Mesenchymal stem cell (in vitro differentiated cells and primary cell): ENCODE measurements at regions not wholly inside any gene's neighbourhood (a gene's known extent, or its start where the extent isn't known, plus 50 kb on each side); places are given as distances from the start of the nearest gene placed in this dataset.
"Not testable (repeated sequence)": the region's sequence is repeated elsewhere in the genome, so short reads cannot be mapped to it uniquely, and the experiment has no call there.

Source experiments
- DNase-seq: peaks from one replicate; pipeline ENCODE4 v3.0.0-alpha.2; 2013
- H2AFZ ChIP-seq: one replicate; pipeline ENCODE4 v1.6.1; 2013; ENCODE audit warnings: low read depth, mild to moderate bottlenecking, control low read depth, inconsistent platforms, low read length, moderate library complexity
- H2AK5ac ChIP-seq: 2 replicates; pipeline ENCODE4 v1.6.1; 2013; ENCODE audit warnings: low read length, moderate library complexity, mild to moderate bottlenecking, inconsistent platforms; ENCODE audit not compliant: severe bottlenecking
- H2BK120ac ChIP-seq: one replicate; pipeline ENCODE4 v1.6.1; 2013; ENCODE audit warnings: low read depth, mild to moderate bottlenecking, inconsistent platforms, low read length, moderate library complexity
- H2BK12ac ChIP-seq, 2 experiments: one replicate each; pipeline ENCODE4 v1.6.1; 2013; ENCODE audit warnings: inconsistent platforms in 2 of 2, low read length in 2 of 2, mild to moderate bottlenecking in 2 of 2, moderate library complexity in 2 of 2, control low read depth in 1 of 2
- H2BK15ac ChIP-seq: one replicate; pipeline ENCODE4 v1.6.1; 2013; ENCODE audit warnings: mild to moderate bottlenecking, low read depth, inconsistent platforms; ENCODE audit not compliant: poor library complexity, severe bottlenecking
- H2BK5ac ChIP-seq: 2 replicates; pipeline ENCODE4 v1.6.1; 2013; ENCODE audit warnings: low read depth, mild to moderate bottlenecking, low read length, control low read depth, inconsistent platforms; ENCODE audit not compliant: poor library complexity, severe bottlenecking
- H3K14ac ChIP-seq, 2 experiments: one replicate each; pipeline ENCODE4 v1.6.1; 2013; ENCODE audit warnings: inconsistent platforms in 2 of 2, low read length in 2 of 2, control low read depth in 1 of 2, mild to moderate bottlenecking in 1 of 2, moderate library complexity in 1 of 2
- H3K18ac ChIP-seq, 2 experiments: one replicate each; pipeline ENCODE4 v1.6.1; 2013; ENCODE audit warnings: inconsistent platforms in 2 of 2, low read length in 2 of 2, control low read depth in 1 of 2, low read depth in 1 of 2, mild to moderate bottlenecking in 1 of 2
- H3K23ac ChIP-seq, 2 experiments: one replicate each; pipeline ENCODE4 v1.6.1; 2013; ENCODE audit warnings: inconsistent platforms in 2 of 2, low read length in 2 of 2, mild to moderate bottlenecking in 2 of 2, moderate library complexity in 2 of 2, control low read depth in 1 of 2
- H3K27ac ChIP-seq: 2 replicates; pipeline ENCODE4 v1.5.1; 2013; ENCODE audit warnings: mild to moderate bottlenecking, moderate library complexity, low read length, control low read depth, inconsistent platforms; ENCODE audit not compliant: poor library complexity, severe bottlenecking
- H3K27me3 ChIP-seq, 2 experiments: 2 replicates each; pipeline versions ENCODE4 v1.6.1 to v1.7.0; 2013; ENCODE audit warnings: low read length in 2 of 2, mild to moderate bottlenecking in 2 of 2, moderate library complexity in 2 of 2, control low read depth in 1 of 2, inconsistent platforms in 1 of 2; ENCODE audit not compliant: control insufficient read depth in 1 of 2, insufficient read depth in 1 of 2
- H3K36me3 ChIP-seq, 2 experiments: 2 replicates each; pipeline versions ENCODE4 v1.6.1 to v1.7.0; 2013; ENCODE audit warnings: low read length in 2 of 2, control low read depth in 1 of 2, inconsistent platforms in 1 of 2, low read depth in 1 of 2, mild to moderate bottlenecking in 1 of 2; ENCODE audit not compliant: insufficient read depth in 2 of 2, control insufficient read depth in 1 of 2
- H3K4ac ChIP-seq, 2 experiments: one replicate each; pipeline ENCODE4 v1.6.1; 2013; ENCODE audit warnings: inconsistent platforms in 2 of 2, low read length in 2 of 2, mild to moderate bottlenecking in 2 of 2, moderate library complexity in 2 of 2, control low read depth in 1 of 2, low read depth in 1 of 2
- H3K4me1 ChIP-seq: 2 replicates; pipeline ENCODE4 v1.6.1; 2013; ENCODE audit warnings: low read depth, low read length, control low read depth; ENCODE audit not compliant: control insufficient read depth, insufficient read depth
- H3K4me2 ChIP-seq: 2 replicates; pipeline ENCODE4 v1.6.1; 2013; ENCODE audit warnings: low read length, mild to moderate bottlenecking, inconsistent platforms; ENCODE audit not compliant: poor library complexity, severe bottlenecking
- H3K4me3 ChIP-seq, 2 experiments: 2 replicates each; pipeline versions ENCODE4 v1.5.1 to v1.7.0; 2013; ENCODE audit warnings: low read length in 2 of 2, mild to moderate bottlenecking in 2 of 2, control low read depth in 1 of 2, low read depth in 1 of 2; ENCODE audit not compliant: insufficient read depth in 1 of 2
- H3K79me1 ChIP-seq: replicated peaks from 2 replicates; pipeline ENCODE4 v1.6.1; 2013; ENCODE audit warnings: mild to moderate bottlenecking, control low read depth, low read length, inconsistent platforms; ENCODE audit not compliant: poor library complexity, severe bottlenecking
- H3K9ac ChIP-seq: 2 replicates; pipeline ENCODE4 v1.7.0; 2013; ENCODE audit warnings: mild to moderate bottlenecking, low read length, moderate library complexity
- H3K9me3 ChIP-seq: 2 replicates; pipeline ENCODE4 v1.7.0; 2013; ENCODE audit warnings: mild to moderate bottlenecking, low read length; ENCODE audit not compliant: control insufficient read depth
- H4K8ac ChIP-seq: one replicate; pipeline ENCODE4 v1.6.1; 2013; ENCODE audit warnings: inconsistent platforms, mild to moderate bottlenecking, low read length, moderate library complexity
- H4K91ac ChIP-seq: one replicate; pipeline ENCODE4 v1.6.1; 2013; ENCODE audit warnings: mild to moderate bottlenecking, low read length, inconsistent platforms
- whole genome bisulfite sequencing: methylation state at CpG from one replicate; pipeline ENCODE4 v1.1.7; 2013; ENCODE audit warnings: mixed read lengths; 5-methylcytosine and 5-hydroxymethylcytosine counted together

DNA sequence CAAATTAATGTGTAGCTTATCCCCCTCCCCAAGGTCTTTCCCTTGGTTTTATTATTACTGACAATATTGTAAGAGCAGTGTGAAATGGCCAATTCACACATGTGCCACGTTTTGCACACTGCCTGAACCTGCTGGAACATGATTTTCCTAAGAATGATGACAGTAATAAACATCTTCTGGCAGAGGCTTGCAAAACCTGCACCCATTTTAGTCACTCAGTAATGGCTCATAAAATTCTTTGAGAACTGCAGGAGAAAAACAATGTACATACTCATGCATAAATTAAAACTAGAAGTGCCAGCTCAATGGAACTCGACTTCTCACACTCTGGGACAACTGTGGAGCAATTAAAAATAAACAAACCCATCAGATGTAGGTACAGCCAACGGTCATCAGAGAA is 96.8 kb upstream of the POMZP3 start:
- H2BK15ac ChIP-seq, H3K18ac ChIP-seq, H2AK5ac ChIP-seq, DNase-seq, H2BK5ac ChIP-seq, H3K4ac ChIP-seq, H2BK12ac ChIP-seq, H4K91ac ChIP-seq, H3K23ac ChIP-seq, H3K9me3 ChIP-seq, H4K8ac ChIP-seq, H3K27ac ChIP-seq, H3K36me3 ChIP-seq, H2BK120ac ChIP-seq, H3K4me1 ChIP-seq, H2AFZ ChIP-seq, H3K79me1 ChIP-seq, H3K4me2 ChIP-seq, H3K4me3 ChIP-seq, H3K27me3 ChIP-seq, H3K14ac ChIP-seq, H3K9ac ChIP-seq: not testable (repeated sequence)
- no CpG with 5 or more reads among the region's 3 CpGs for WGBS

- not testable (repeated sequence) for H2AK5ac ChIP-seq, H3K4me2 ChIP-seq, DNase-seq, H2BK15ac ChIP-seq, H3K4me1 ChIP-seq, H3K14ac ChIP-seq, H2BK120ac ChIP-seq, H2BK12ac ChIP-seq, H2AFZ ChIP-seq, H3K36me3 ChIP-seq, H3K9ac ChIP-seq, H2BK5ac ChIP-seq, H4K91ac ChIP-seq, H3K79me1 ChIP-seq, H3K23ac ChIP-seq, H3K4me3 ChIP-seq, H4K8ac ChIP-seq, H3K18ac ChIP-seq, H3K27me3 ChIP-seq, H3K4ac ChIP-seq, H3K27ac ChIP-seq
- WGBS = 100% methylated on average over 2 of the region's 4 CpGs
- peaks cover 15% of the 10 kb centered on the region for H3K9me3 ChIP-seq
Measured at GRCh38 chr7:76716551-76716950, 89.5 kb upstream of the POMZP3 start.

- not testable (repeated sequence) for H3K36me3 ChIP-seq, H3K4me3 ChIP-seq, H3K9ac ChIP-seq, DNase-seq, H2BK12ac ChIP-seq, H3K4me2 ChIP-seq, H3K4ac ChIP-seq, H2BK120ac ChIP-seq, H2BK15ac ChIP-seq, H2AK5ac ChIP-seq, H3K79me1 ChIP-seq, H4K8ac ChIP-seq, H3K4me1 ChIP-seq, H3K23ac ChIP-seq, H3K14ac ChIP-seq, H2AFZ ChIP-seq, H4K91ac ChIP-seq, H3K27me3 ChIP-seq, H3K18ac ChIP-seq, H3K27ac ChIP-seq, H2BK5ac ChIP-seq
- H3K9me3 ChIP-seq = peaks cover 18% of the 10 kb centered on the region
- 93% methylated on average over 2 of the region's 3 CpGs for WGBS
Measured at GRCh38 chr7:76712926-76713325, 85.8 kb upstream of the POMZP3 start.

GRCh38 chr7:76711648-76712047 is 84.6 kb upstream of the POMZP3 start:
- H2AK5ac ChIP-seq, H3K18ac ChIP-seq, H3K4me3 ChIP-seq, DNase-seq, H3K14ac ChIP-seq, H2AFZ ChIP-seq, H2BK15ac ChIP-seq, H2BK120ac ChIP-seq, H4K8ac ChIP-seq, H3K79me1 ChIP-seq, H3K36me3 ChIP-seq, H4K91ac ChIP-seq, H2BK5ac ChIP-seq, H3K27ac ChIP-seq, H2BK12ac ChIP-seq, H3K4ac ChIP-seq, H3K4me2 ChIP-seq, H3K27me3 ChIP-seq, H3K23ac ChIP-seq, H3K9ac ChIP-seq, H3K4me1 ChIP-seq: not testable (repeated sequence)
- 93% methylated on average over 1 of the region's 2 CpGs for WGBS
- peaks cover 20% of the 10 kb centered on the region for H3K9me3 ChIP-seq
